Nephron (organoid): ENCODE measurements at regions not wholly inside any gene's neighbourhood (a gene's known extent, or its start where the extent isn't known, plus 50 kb on each side); places are given as distances from the start of the nearest gene placed in this dataset.

Source experiments
- H3K27ac Mint-ChIP-seq, 3 experiments: 2 replicates each; pipeline ENCODE4 v1.8.0; 2020; ENCODE audit warnings: mixed read lengths in 3 of 3, mild to moderate bottlenecking in 2 of 3, moderate library complexity in 1 of 3
- H3K27me3 Mint-ChIP-seq: 2 replicates; pipeline ENCODE4 v1.8.0; 2021; ENCODE audit warnings: low read depth, mild to moderate bottlenecking, moderate library complexity, mixed read lengths
- H3K36me3 Mint-ChIP-seq: 2 replicates; pipeline ENCODE4 v1.8.0; 2020; ENCODE audit warnings: low read depth, mixed read lengths
- H3K4me1 Mint-ChIP-seq: 2 replicates; pipeline ENCODE4 v1.8.0; 2020; ENCODE audit warnings: mixed read lengths
- H3K4me3 Mint-ChIP-seq, 3 experiments: 2 replicates each; pipeline ENCODE4 v1.8.0; 2020; ENCODE audit warnings: mild to moderate bottlenecking in 3 of 3, mixed read lengths in 3 of 3, moderate library complexity in 2 of 3
- H3K9me3 Mint-ChIP-seq: 2 replicates; pipeline ENCODE4 v1.8.0; 2020; ENCODE audit warnings: mixed read lengths
- CTCF ChIP-seq, 3 experiments: fragments of 200-600 bp; sonication (generic); IDR thresholded peaks; one replicate each; pipeline ENCODE4 v1.5.0; 2021; ENCODE audit warnings: antibody characterized with exemption in 3 of 3; ENCODE audit not compliant: unreplicated experiment in 3 of 3

GRCh38 chr17:70535986-70536385, 366.7 kb downstream of the KCNJ2 start:
- no peaks in the 10 kb centered on the region for H3K36me3 Mint-ChIP-seq
- no peak overlapping the region for H3K27ac Mint-ChIP-seq
- H3K4me3 Mint-ChIP-seq = no peak overlapping the region
- no peaks in the 10 kb centered on the region for H3K9me3 Mint-ChIP-seq
- no peaks in the 10 kb centered on the region for H3K4me1 Mint-ChIP-seq
- H3K27me3 Mint-ChIP-seq = peaks cover 4% of the 10 kb centered on the region
- TF ChIP-seq CTCF (IDR thresholded peaks at IDR 0.05; ENCODE audit: unreplicated experiment in 3 of 3) = no peak

- peak overlapping the region in 2 of 3 experiments; percentile 49 to 64 for H3K27ac Mint-ChIP-seq
- no peaks in the 10 kb centered on the region for H3K4me1 Mint-ChIP-seq
- TF ChIP-seq CTCF (IDR thresholded peaks at IDR 0.05; ENCODE audit: unreplicated experiment in 3 of 3) = no peak
- H3K4me3 Mint-ChIP-seq = no peak overlapping the region
- H3K36me3 Mint-ChIP-seq = no peaks in the 10 kb centered on the region
- no peaks in the 10 kb centered on the region for H3K9me3 Mint-ChIP-seq
- H3K27me3 Mint-ChIP-seq = peaks cover 4% of the 10 kb centered on the region
Observed at GRCh38 chr17:70539132-70539924, 370.0 kb downstream of the KCNJ2 start.

- Mint-ChIP-seq H3K36me3 (no peaks in the 10 kb centered on the region), H3K9me3 (no peaks in the 10 kb centered on the region), H3K4me3 (no peak overlapping the region), H3K27me3 (peaks cover 4% of the 10 kb centered on the region), H3K27ac (no peak overlapping the region), H3K4me1 (no peaks in the 10 kb centered on the region)
- TF ChIP-seq CTCF (IDR thresholded peaks at IDR 0.05; ENCODE audit: unreplicated experiment in 3 of 3) = no peak
Observed at GRCh38 chr17:70542876-70543275, 373.5 kb downstream of the KCNJ2 start.

GRCh38 chr17:70544317-70544716, 375.0 kb downstream of the KCNJ2 start:
- H3K36me3 Mint-ChIP-seq = no peaks in the 10 kb centered on the region
- TF ChIP-seq CTCF (IDR thresholded peaks at IDR 0.05; ENCODE audit: unreplicated experiment in 3 of 3) = no peak
- H3K27ac Mint-ChIP-seq = no peak overlapping the region
- H3K4me1 Mint-ChIP-seq = no peaks in the 10 kb centered on the region
- H3K9me3 Mint-ChIP-seq = no peaks in the 10 kb centered on the region
- peaks cover 4% of the 10 kb centered on the region for H3K27me3 Mint-ChIP-seq
- no peak overlapping the region for H3K4me3 Mint-ChIP-seq

- Mint-ChIP-seq H3K27ac (no peak overlapping the region), H3K36me3 (no peaks in the 10 kb centered on the region), H3K4me3 (no peak overlapping the region), H3K27me3 (peaks cover 3% of the 10 kb centered on the region), H3K9me3 (peaks cover 8% of the 10 kb centered on the region), H3K4me1 (no peaks in the 10 kb centered on the region)
- peak; percentile 61 to 63 (median 62) for TF ChIP-seq CTCF (IDR thresholded peaks at IDR 0.05; ENCODE audit: unreplicated experiment in 3 of 3)
Observed at GRCh38 chr17:70552230-70552981, 383.1 kb downstream of the KCNJ2 start.
